ENCODE measurements at regions not wholly inside any gene's neighbourhood (a gene's known extent, or its start where the extent isn't known, plus 50 kb on each side); places are given as distances from the start of the nearest gene placed in this dataset.

GRCh38 chr9:105963343-105964099, 269.2 kb downstream of the TMEM38B start:
- TF ChIP-seq, protein P1, sequence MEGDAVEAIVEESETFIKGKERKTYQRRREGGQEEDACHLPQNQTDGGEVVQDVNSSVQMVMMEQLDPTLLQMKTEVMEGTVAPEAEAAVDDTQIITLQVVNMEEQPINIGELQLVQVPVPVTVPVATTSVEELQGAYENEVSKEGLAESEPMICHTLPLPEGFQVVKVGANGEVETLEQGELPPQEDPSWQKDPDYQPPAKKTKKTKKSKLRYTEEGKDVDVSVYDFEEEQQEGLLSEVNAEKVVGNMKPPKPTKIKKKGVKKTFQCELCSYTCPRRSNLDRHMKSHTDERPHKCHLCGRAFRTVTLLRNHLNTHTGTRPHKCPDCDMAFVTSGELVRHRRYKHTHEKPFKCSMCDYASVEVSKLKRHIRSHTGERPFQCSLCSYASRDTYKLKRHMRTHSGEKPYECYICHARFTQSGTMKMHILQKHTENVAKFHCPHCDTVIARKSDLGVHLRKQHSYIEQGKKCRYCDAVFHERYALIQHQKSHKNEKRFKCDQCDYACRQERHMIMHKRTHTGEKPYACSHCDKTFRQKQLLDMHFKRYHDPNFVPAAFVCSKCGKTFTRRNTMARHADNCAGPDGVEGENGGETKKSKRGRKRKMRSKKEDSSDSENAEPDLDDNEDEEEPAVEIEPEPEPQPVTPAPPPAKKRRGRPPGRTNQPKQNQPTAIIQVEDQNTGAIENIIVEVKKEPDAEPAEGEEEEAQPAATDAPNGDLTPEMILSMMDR (IDR thresholded peaks at IDR 0.05) = no peak
- TF ChIP-seq POLR2A (IDR thresholded peaks at IDR 0.05) = no peak

Measured in Peyer's patch (tissue), 4 donors.